Muscle of leg (tissue), 3 donors: ENCODE measurements at regions not wholly inside any gene's neighbourhood (a gene's known extent, or its start where the extent isn't known, plus 50 kb on each side); places are given as distances from the start of the nearest gene placed in this dataset.
A peak's percentile ranks its signal among the peaks of the same experiment; 100 is the strongest.

Source experiments
- DNase-seq: peaks from one replicate; pipeline ENCODE4 v3.0.0; 2013
- H3K27ac ChIP-seq: one replicate; pipeline ENCODE4 v1.5.1; 2013; ENCODE audit warnings: mild to moderate bottlenecking, low read length, control low read depth
- H3K27me3 ChIP-seq: one replicate; pipeline ENCODE4 v1.6.1; 2013; ENCODE audit warnings: low read length; ENCODE audit not compliant: control insufficient read depth, insufficient read depth
- H3K36me3 ChIP-seq: one replicate; pipeline ENCODE4 v1.6.1; 2013; ENCODE audit warnings: low read length; ENCODE audit not compliant: control insufficient read depth, insufficient read depth
- H3K4me1 ChIP-seq: one replicate; pipeline ENCODE4 v1.6.1; 2013; ENCODE audit warnings: low read length; ENCODE audit not compliant: control insufficient read depth, insufficient read depth
- H3K4me3 ChIP-seq: one replicate; pipeline ENCODE4 v1.5.1; 2013; ENCODE audit warnings: low read length, control low read depth
- H3K9me3 ChIP-seq: replicated peaks from 2 replicates; pipeline ENCODE4 v1.6.1; 2013; ENCODE audit warnings: low read depth, low read length; ENCODE audit not compliant: control insufficient read depth
- WGBS: methylation state at CpG from one replicate; pipeline ENCODE4 v1.1.5; 2013; ENCODE audit warnings: missing lambda C conversion rate; ENCODE audit not compliant: insufficient coverage; 5-methylcytosine and 5-hydroxymethylcytosine counted together

DNA sequence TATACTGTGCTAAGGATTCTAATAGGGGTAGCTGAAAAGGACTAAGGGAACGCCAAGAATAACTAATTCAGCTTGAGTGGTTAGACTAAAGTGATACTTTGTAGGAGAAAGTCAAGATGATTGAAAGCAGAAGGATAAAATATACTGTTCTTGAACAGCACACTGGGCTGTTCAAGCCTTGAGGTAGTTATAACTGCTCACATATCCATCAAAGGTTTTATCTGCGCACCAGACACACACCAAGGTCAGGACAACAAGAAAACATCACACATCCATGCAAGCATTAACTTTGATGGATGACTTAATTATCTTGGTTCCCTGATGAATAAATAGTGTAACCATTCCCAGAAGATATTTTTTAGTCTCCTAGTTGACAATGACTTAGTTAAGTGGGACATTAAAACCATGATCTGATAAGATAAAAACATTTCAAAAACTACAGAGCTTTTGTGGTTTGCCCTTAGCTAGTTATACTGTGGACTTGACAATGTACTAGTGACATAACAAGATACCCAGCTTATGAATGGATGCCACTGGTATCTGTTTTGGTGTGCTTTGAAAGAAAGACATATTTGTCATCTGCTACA is 728.9 kb downstream of the JRKL start:
- 33% methylated on average over 1 of the region's 2 CpGs for WGBS
- Histone ChIP-seq H3K36me3 (no peaks in the 10 kb centered on the region), H3K9me3 (no peaks in the 10 kb centered on the region)

GRCh38 chr11:97123237-97123636 is 733.4 kb downstream of the JRKL start:
- no peak for DNase-seq
- Histone ChIP-seq H3K4me3 (no peak overlapping the region), H3K27ac (no peak overlapping the region), H3K9me3 (peaks cover 2% of the 10 kb centered on the region), H3K36me3 (no peaks in the 10 kb centered on the region), H3K4me1 (no peaks in the 10 kb centered on the region), H3K27me3 (no peaks in the 10 kb centered on the region)
- WGBS = no CpG with 5 or more reads among the region's 2 CpGs

More for the DNA sequence above, 728.9 kb downstream of the JRKL start:
- DNase-seq = no peak
- H3K27me3 ChIP-seq = no peaks in the 10 kb centered on the region
- no peaks in the 10 kb centered on the region for H3K4me1 ChIP-seq
- H3K4me3 ChIP-seq = no peak overlapping the region
- no peak overlapping the region for H3K27ac ChIP-seq

DNA sequence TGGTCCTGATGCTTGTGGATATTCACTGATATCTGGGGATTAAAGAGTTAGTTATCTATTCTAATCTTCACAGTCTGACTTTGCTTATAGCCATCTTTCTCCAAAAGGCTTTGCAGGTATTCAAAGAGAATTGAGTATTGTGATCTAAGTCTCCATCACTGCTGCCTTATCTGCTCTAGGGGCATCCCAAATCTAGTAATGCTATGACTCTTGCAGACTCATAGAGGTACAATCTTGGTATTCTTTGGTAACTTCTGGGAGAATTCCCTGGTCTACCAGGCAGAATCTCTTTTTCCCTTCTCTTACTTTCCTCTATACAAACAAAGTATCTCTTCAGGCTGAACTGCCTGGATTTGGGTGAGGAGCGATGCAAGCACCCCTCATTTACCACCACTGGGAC is 746.3 kb downstream of the JRKL start:
- WGBS = 93% methylated on average over 1 of the region's 1 CpG
- DNase-seq = no peak

DNA sequence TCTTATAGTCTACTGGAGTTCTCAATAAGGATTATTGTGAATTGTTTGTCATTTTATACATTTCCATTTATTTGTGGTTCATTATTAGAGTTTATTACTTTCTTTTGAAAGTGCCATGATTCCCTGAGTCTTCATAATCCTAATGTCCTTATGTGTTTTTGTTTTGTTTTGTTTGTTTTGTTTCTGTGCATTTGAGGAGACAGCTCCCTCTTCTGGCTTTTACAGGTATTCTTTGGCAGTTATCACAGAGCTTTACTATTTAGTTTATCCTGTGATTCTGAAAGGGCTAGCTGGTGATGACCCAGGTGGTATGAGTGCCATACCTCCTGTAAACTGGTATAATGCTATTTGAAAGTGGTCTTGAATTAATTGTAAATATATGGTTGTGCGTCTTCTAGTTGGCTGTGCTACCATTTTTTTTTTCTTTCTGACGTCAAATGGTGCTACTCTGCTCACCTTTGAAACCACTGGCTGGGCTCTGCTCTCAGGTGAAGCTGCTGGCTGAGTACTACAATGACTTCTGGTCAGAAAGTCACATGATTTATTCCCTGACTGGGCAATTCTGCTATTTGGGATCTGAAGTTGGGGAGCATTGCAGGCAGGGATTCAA is 751.2 kb downstream of the JRKL start:
- H3K27ac ChIP-seq = no peak overlapping the region
- no peaks in the 10 kb centered on the region for H3K36me3 ChIP-seq
- H3K4me1 ChIP-seq = no peaks in the 10 kb centered on the region
- no peaks in the 10 kb centered on the region for H3K27me3 ChIP-seq
- peaks cover 10% of the 10 kb centered on the region for H3K9me3 ChIP-seq
- H3K4me3 ChIP-seq = no peak overlapping the region
- WGBS = 60% methylated on average over 1 of the region's 2 CpGs
- no peak for DNase-seq

More for the DNA sequence above, 746.3 kb downstream of the JRKL start:
- H3K27ac ChIP-seq = no peak overlapping the region
- no peaks in the 10 kb centered on the region for H3K27me3 ChIP-seq
- no peak overlapping the region for H3K4me3 ChIP-seq
- no peaks in the 10 kb centered on the region for H3K36me3 ChIP-seq
- peaks cover 10% of the 10 kb centered on the region for H3K9me3 ChIP-seq
- H3K4me1 ChIP-seq = no peaks in the 10 kb centered on the region

GRCh38 chr11:97143463-97143862 is 753.6 kb downstream of the JRKL start:
- no peak for DNase-seq
- no peak overlapping the region for H3K27ac ChIP-seq
- H3K36me3 ChIP-seq = no peaks in the 10 kb centered on the region
- no peaks in the 10 kb centered on the region for H3K27me3 ChIP-seq
- H3K9me3 ChIP-seq = peaks cover 6% of the 10 kb centered on the region
- WGBS = no CpG with 5 or more reads among the region's 1 CpG
- no peak overlapping the region for H3K4me3 ChIP-seq
- no peaks in the 10 kb centered on the region for H3K4me1 ChIP-seq

GRCh38 chr11:97149741-97150140 is 759.9 kb downstream of the JRKL start:
- no peak for DNase-seq
- Histone ChIP-seq H3K27ac (no peak overlapping the region), H3K36me3 (no peaks in the 10 kb centered on the region), H3K4me1 (no peaks in the 10 kb centered on the region), H3K4me3 (no peak overlapping the region), H3K9me3 (no peaks in the 10 kb centered on the region), H3K27me3 (no peaks in the 10 kb centered on the region)
- no CpG with 5 or more reads among the region's 2 CpGs for WGBS

DNA sequence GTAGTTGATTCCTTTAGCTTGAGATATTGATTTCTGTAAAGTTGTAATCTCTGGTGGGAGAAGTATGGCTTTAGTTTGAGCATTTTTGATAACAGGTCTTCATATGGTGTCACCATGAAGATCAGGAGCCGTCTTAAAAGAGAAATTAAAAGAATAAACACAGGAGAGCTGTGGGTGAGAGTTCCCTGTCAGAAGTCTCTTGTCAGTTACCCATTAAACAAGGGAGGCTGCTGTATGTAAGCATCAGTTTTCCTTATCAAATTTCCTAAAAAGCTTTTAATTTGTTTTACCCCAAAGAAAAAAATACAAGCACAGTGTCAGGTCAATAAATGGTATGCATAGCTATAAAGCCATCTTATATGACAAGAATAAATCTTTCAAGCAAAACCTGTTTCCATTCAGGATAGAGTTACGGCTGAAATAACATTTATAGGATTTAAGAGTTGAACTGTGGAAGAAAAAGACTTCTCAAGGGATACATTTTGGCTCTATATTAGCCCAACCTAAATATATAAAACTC is 767.5 kb downstream of the JRKL start:
- H3K27me3 ChIP-seq = no peaks in the 10 kb centered on the region
- DNase-seq = peak; percentile 12
- no peaks in the 10 kb centered on the region for H3K36me3 ChIP-seq
- H3K27ac ChIP-seq = no peak overlapping the region
- H3K4me1 ChIP-seq = no peaks in the 10 kb centered on the region
- WGBS = no CpG with 5 or more reads among the region's 2 CpGs
- no peaks in the 10 kb centered on the region for H3K9me3 ChIP-seq
- no peak overlapping the region for H3K4me3 ChIP-seq

DNA sequence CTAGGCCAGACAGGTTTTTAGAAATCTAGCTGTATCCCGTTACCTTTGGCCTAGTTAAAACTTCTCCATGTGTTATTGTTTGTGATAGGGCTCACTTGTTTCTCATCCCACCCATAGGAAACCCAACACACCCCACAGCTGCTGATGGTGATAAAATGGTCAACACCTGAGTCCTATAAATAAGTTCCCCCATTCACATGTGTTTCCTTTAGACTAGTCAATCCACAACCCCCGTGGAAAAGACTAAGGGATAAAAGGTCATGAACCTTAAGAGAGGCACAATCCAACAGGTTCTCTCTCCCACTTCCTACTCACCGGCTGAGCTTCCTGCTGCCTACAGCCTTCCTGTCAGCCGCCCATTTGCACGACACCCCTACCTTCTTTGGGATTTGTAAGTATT is 768.4 kb downstream of the JRKL start:
- Histone ChIP-seq H3K9me3 (no peaks in the 10 kb centered on the region), H3K36me3 (no peaks in the 10 kb centered on the region), H3K4me3 (no peak overlapping the region), H3K27ac (no peak overlapping the region), H3K4me1 (no peaks in the 10 kb centered on the region), H3K27me3 (no peaks in the 10 kb centered on the region)
- 20% methylated on average over 1 of the region's 5 CpGs for WGBS
- peak; percentile 39 for DNase-seq

DNA sequence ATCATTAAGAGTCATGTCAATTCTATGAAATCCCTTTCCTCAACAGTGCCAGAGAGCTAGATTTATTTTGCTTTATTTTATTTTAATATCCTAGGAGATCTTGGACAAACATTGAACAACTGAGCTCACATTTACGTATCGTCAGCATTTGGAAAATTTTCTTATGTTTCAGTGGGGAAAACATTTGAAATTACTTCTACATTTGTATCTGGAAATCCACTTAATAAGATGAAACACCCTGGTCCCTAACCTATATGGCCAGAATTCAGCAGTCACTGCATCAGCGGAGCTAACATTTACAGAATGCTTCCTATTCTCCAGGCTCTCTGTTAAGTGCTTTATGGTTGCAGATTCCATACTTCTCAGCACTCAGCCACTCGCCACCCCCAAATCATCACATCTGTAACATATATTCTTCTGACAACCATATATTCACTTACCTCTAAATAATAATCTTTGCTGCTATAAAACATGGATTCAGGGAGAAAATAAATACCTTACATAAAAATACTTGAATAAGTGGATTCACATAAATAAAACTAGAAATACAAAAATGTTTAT is 773.9 kb downstream of the JRKL start:
- no peak overlapping the region for H3K4me3 ChIP-seq
- no peaks in the 10 kb centered on the region for H3K9me3 ChIP-seq
- H3K27ac ChIP-seq = peak overlapping the region; percentile 45
- H3K4me1 ChIP-seq = no peaks in the 10 kb centered on the region
- no peaks in the 10 kb centered on the region for H3K27me3 ChIP-seq
- no peaks in the 10 kb centered on the region for H3K36me3 ChIP-seq
- 33% methylated on average over 1 of the region's 4 CpGs for WGBS
- peak; percentile 95 for DNase-seq

DNA sequence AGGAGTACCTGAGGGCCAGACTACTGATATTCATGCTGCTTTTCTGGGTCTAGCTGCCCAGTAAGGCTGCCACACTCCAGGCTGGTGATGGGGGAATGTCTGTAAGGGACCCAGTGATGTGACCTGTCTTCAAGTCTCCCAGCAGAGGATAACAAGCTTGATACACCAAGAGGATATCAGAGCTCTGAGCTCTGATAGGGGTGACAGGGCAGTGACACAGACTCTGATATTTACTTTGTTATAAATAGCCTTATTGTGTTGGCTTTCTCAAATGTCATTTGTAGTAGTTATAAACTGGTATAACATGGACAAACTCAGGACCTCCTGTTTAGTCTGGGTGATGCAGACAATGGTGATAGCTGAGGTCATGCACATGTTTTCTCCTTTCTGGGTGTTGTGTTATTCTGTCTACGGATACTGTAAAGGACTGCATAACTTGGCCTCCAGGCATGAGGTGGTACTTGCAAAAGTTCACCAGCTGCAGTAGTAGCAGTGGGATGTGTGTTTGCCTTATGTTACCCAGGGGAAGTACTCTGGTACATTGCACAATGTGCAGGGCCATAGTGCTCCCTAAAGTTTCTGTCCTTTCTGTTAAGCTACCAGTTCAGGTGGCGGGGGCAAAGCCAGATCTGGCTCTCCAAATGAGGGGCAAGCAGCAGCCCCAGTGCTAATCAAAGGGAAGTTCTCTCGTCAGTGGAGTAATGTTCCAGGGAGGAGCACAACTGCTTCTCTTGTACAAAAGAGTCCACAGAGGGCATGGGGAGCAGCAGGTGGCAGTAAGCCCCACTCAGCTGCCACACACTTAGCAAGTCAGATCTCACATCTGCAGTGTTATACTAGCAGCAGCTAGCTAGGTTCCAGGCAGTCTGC is 812.2 kb downstream of the JRKL start:
- Histone ChIP-seq H3K4me3 (no peak overlapping the region), H3K4me1 (peaks cover 19% of the 10 kb centered on the region), H3K36me3 (no peaks in the 10 kb centered on the region), H3K27me3 (no peaks in the 10 kb centered on the region), H3K27ac (no peak overlapping the region), H3K9me3 (no peaks in the 10 kb centered on the region)
- WGBS = 80% methylated on average over 2 of the region's 3 CpGs
- peak; percentile 25 for DNase-seq
